GM12878 (cell line): ENCODE measurements at regions not wholly inside any gene's neighbourhood (a gene's known extent, or its start where the extent isn't known, plus 50 kb on each side); places are given as distances from the start of the nearest gene placed in this dataset.

Source experiments
- ATAC-seq: fragments of 200-7000 bp; cut with Tn5 transposase; 3 replicates; pipeline ENCODE4 v1.9.1; 2020; ENCODE audit warnings: mild to moderate bottlenecking, moderate library complexity
- BruUV-seq: library from RNA; stranded (reverse); fragments of 400-500 nt; replicated peaks from 2 replicates; lab custom pipeline; 2021; lab: Mats Ljungman, UMichigan
- CTCF ChIA-PET: fragments of 300-600 bp; sonication (Branson Sonifier 250); formaldehyde crosslinking; extraction: SDS; loops from one replicate; lab custom pipeline; 2021; ENCODE audit warnings: inconsistent platforms; lab: Yijun Ruan, JAX
- POLR2A ChIA-PET: fragments of 350-600 bp; formaldehyde crosslinking; extraction: SDS; loops from one replicate; lab custom pipeline; 2021; ENCODE audit warnings: inconsistent platforms; lab: Charles Lee
- RAD21 ChIA-PET: fragments of 300-600 bp; sonication (Branson Sonifier 250); formaldehyde crosslinking; loops from one replicate; lab custom pipeline; 2023; ENCODE audit warnings: antibody characterized with exemption; ENCODE audit not compliant: unreplicated experiment; lab: Charles Lee
- SMC1A ChIA-PET: fragments of 300-600 bp; sonication (Branson Sonifier 250); formaldehyde crosslinking; loops from one replicate; lab custom pipeline; 2023; ENCODE audit not compliant: unreplicated experiment, uncharacterized antibody; lab: Charles Lee
- DNase-seq: peaks from one replicate; pipeline ENCODE4 v3.0.0-alpha.2; 2011; ENCODE audit warnings: low read depth, low spot score
- FAIRE-seq: peaks from 3 replicates; lab custom pipeline; 2011; peaks lifted over from hg19 to GRCh38; lab: Jason Lieb, UNC
- H2AFZ ChIP-seq: 2 replicates; pipeline ENCODE4 v1.6.0; 2011; ENCODE audit warnings: low read depth, low read length, control low read depth; ENCODE audit not compliant: control insufficient read depth
- H3K27ac ChIP-seq: 2 replicates; pipeline ENCODE4 v1.5.1; 2011; ENCODE audit warnings: control low read depth; ENCODE audit not compliant: control insufficient read depth, insufficient read depth
- H3K27me3 ChIP-seq, 2 experiments: replicated peaks in 1 of 2; 2 replicates each; pipeline versions ENCODE4 v1.6.0 to v1.6.1; 2011; ENCODE audit warnings: low read length in 1 of 2; ENCODE audit not compliant: control insufficient read depth in 2 of 2, insufficient read depth in 2 of 2
- H3K36me3 ChIP-seq, 2 experiments: 2 replicates each; pipeline ENCODE4 v1.5.1; 2011; ENCODE audit warnings: low read length in 1 of 2; ENCODE audit not compliant: control insufficient read depth in 2 of 2, insufficient read depth in 2 of 2
- H3K4me1 ChIP-seq: 2 replicates; pipeline ENCODE4 v1.6.1; 2011; ENCODE audit warnings: mild to moderate bottlenecking, low read length, moderate library complexity, mixed read lengths; ENCODE audit not compliant: control insufficient read depth, insufficient read depth
- H3K4me2 ChIP-seq: 2 replicates; pipeline ENCODE4 v1.6.0; 2011; ENCODE audit warnings: control low read depth; ENCODE audit not compliant: control insufficient read depth, insufficient read depth
- H3K4me3 ChIP-seq: fragments of 200-600 bp; sonication (generic); 2 replicates; pipeline ENCODE4 v1.5.1; 2016
- H3K79me2 ChIP-seq: 2 replicates; pipeline ENCODE4 v1.6.0; 2011; ENCODE audit warnings: low read length; ENCODE audit not compliant: control insufficient read depth, insufficient read depth
- H3K9ac ChIP-seq: 2 replicates; pipeline ENCODE4 v1.8.0; 2011; ENCODE audit warnings: low read length, control low read depth, mixed read lengths; ENCODE audit not compliant: control insufficient read depth, insufficient read depth
- H3K9me3 ChIP-seq: replicated peaks from 3 replicates; pipeline ENCODE4 v1.5.1; 2011; ENCODE audit warnings: mild to moderate bottlenecking, low read length; ENCODE audit not compliant: control insufficient read depth, insufficient read depth
- H4K20me1 ChIP-seq: 2 replicates; pipeline ENCODE4 v1.6.0; 2011; ENCODE audit not compliant: control insufficient read depth, insufficient read depth
- BMI1 ChIP-seq: fragments of 450-650 bp; IDR thresholded peaks from 2 replicates; pipeline ENCODE4 v1.6.1; 2016; ENCODE audit warnings: mild to moderate bottlenecking, moderate library complexity, borderline replicate concordance
- CHD4 ChIP-seq: fragments of 200-600 bp; sonication (generic); IDR thresholded peaks from 2 replicates; pipeline ENCODE4 v1.6.1; 2016; ENCODE audit warnings: mild to moderate bottlenecking
- ELK1 ChIP-seq: IDR thresholded peaks from 2 replicates; pipeline ENCODE4 v1.6.1; 2012; ENCODE audit warnings: low read depth, low read length, improper control_type of control experiment
- MXI1 ChIP-seq: fragments of 150-350 bp; IDR thresholded peaks from 2 replicates; pipeline ENCODE4 v1.6.1; 2011; ENCODE audit warnings: low read depth, mild to moderate bottlenecking, inconsistent platforms, low read length, improper control_type of control experiment
- PKNOX1 ChIP-seq: fragments of 450-650 bp; IDR thresholded peaks from 2 replicates; pipeline ENCODE4 v1.6.1; 2016; ENCODE audit warnings: mild to moderate bottlenecking
- POLR2A ChIP-seq: IDR thresholded peaks from 2 replicates; pipeline ENCODE4 v1.6.1; 2011; ENCODE audit warnings: low read depth, mild to moderate bottlenecking, low read length
- PRDM15 ChIP-seq: fragments of 450-650 bp; formaldehyde crosslinking; IDR thresholded peaks from 2 replicates; pipeline ENCODE4 v1.4.0; 2020; ENCODE audit warnings: mild to moderate bottlenecking, moderate library complexity
- ZNF207 ChIP-seq: fragments of 450-650 bp; IDR thresholded peaks from 2 replicates; pipeline ENCODE4 v1.6.1; 2014; ENCODE audit warnings: antibody characterized with exemption, mild to moderate bottlenecking, borderline replicate concordance
- ZNF217 ChIP-seq: fragments of 450-650 bp; IDR thresholded peaks from 2 replicates; pipeline ENCODE4 v1.6.1; 2017; ENCODE audit warnings: antibody characterized with exemption, mild to moderate bottlenecking
- WGBS: methylation state at CpG from one replicate; pipeline ENCODE4 v1.1.6; 2016; ENCODE audit warnings: low lambda C conversion rate; ENCODE audit not compliant: insufficient replicate concordance, insufficient coverage; ENCODE audit errors: missing lambda C conversion rate; 5-methylcytosine and 5-hydroxymethylcytosine counted together
- in situ Hi-C: fragments of 300-500 bp; cut with MboI; formaldehyde crosslinking; loops from 9 replicates; pipeline ENCODE4 v1.14.3; 2018; ENCODE audit warnings: mixed read lengths
- intact Hi-C: fragments of 100-400 bp; cut with micrococcal nuclease; formaldehyde crosslinking; loops from one replicate; pipeline ENCODE4 v1.14.2; 2022; ENCODE audit not compliant: unreplicated experiment

GRCh38 chr19:13652810-13653590 is 111.3 kb upstream of the MRI1 start:
- Histone ChIP-seq H3K79me2 (no peaks in the 10 kb centered on the region), H3K9ac (no peak overlapping the region)
- ChIA-PET CTCF (no interaction called here), SMC1A (no interaction called here)
- TF ChIP-seq BMI1 (no peak), ZNF207 (no peak), POLR2A (no peak), ZNF217 (no peak), CHD4 (no peak), PRDM15 (no peak), MXI1 (no peak), PKNOX1 (no peak), ELK1 (no peak)
- TF ChIP-seq, all 136 proteins: peak for 0
- Histone ChIP-seq H3K27me3 (no peaks in the 10 kb centered on the region), H3K9me3 (peaks cover 1% of the 10 kb centered on the region; the same call in 1 of the 3 replicates), H3K36me3 (no peaks in the 10 kb centered on the region), H3K27ac (no peak overlapping the region), H2AFZ (no peak overlapping the region), H4K20me1 (no peaks in the 10 kb centered on the region), H3K4me3 (no peak overlapping the region), H3K4me1 (no peaks in the 10 kb centered on the region), H3K4me2 (no peak overlapping the region)
- ChIA-PET POLR2A (no interaction called here), RAD21 (no interaction called here)
- ATAC-seq (no peak), DNase-seq (no peak), FAIRE-seq (no peak)
- 11% methylated on average over 5 of the region's 5 CpGs for WGBS
- in situ Hi-C loops, result no loop called here
- no TSS peak for BruUV-seq
- intact Hi-C loops, result no loop called here
